Epithelial cell of prostate (primary cell): ENCODE measurements at regions not wholly inside any gene's neighbourhood (a gene's known extent, or its start where the extent isn't known, plus 50 kb on each side); places are given as distances from the start of the nearest gene placed in this dataset.
"Not testable (repeated sequence)": the region's sequence is repeated elsewhere in the genome, so short reads cannot be mapped to it uniquely, and the experiment has no call there.

ENCODE experiments used
- DNase-seq: peaks from one replicate; pipeline ENCODE4 v3.0.0-alpha.2; 2011; ENCODE audit warnings: low read depth, low spot score
- H3K27ac ChIP-seq: fragments of 450-650 bp; 2 replicates; pipeline ENCODE4 v1.5.1; 2017; ENCODE audit warnings: mild to moderate bottlenecking

GRCh38 chr2:182628916-182629315, 87.1 kb upstream of the DNAJC10 start:
- no peak overlapping the region for H3K27ac ChIP-seq
- no peak for DNase-seq

- H3K27ac ChIP-seq, result no peak overlapping the region
- no peak for DNase-seq
These were observed 85.8 kb upstream of the DNAJC10 start for GRCh38 chr2:182630207-182630606.

- no peak overlapping the region for H3K27ac ChIP-seq
- no peak for DNase-seq
These were observed 84.8 kb upstream of the DNAJC10 start for GRCh38 chr2:182631299-182631698.

- H3K27ac ChIP-seq, result no peak overlapping the region
- DNase-seq, result no peak
These were observed 81.7 kb upstream of the DNAJC10 start for GRCh38 chr2:182634386-182634785.

GRCh38 chr2:182636699-182637098, 79.4 kb upstream of the DNAJC10 start:
- no peak overlapping the region for H3K27ac ChIP-seq
- no peak for DNase-seq

- no peak overlapping the region for H3K27ac ChIP-seq
- DNase-seq, result no peak
These were observed 77.4 kb upstream of the DNAJC10 start for GRCh38 chr2:182638667-182639066.

GRCh38 chr2:182639971-182640370, 76.1 kb upstream of the DNAJC10 start:
- H3K27ac ChIP-seq, result no peak overlapping the region
- DNase-seq, result no peak

GRCh38 chr2:182642328-182642727, 73.7 kb upstream of the DNAJC10 start:
- DNase-seq, result no peak
- H3K27ac ChIP-seq, result no peak overlapping the region

GRCh38 chr2:182646763-182647498, 69.1 kb upstream of the DNAJC10 start:
- DNase-seq, result no peak
- H3K27ac ChIP-seq, result no peak overlapping the region

GRCh38 chr2:182647499-182647787, 68.6 kb upstream of the DNAJC10 start:
- no peak overlapping the region for H3K27ac ChIP-seq
- DNase-seq, result no peak

GRCh38 chr2:182649316-182649715, 66.7 kb upstream of the DNAJC10 start:
- DNase-seq, result no peak
- no peak overlapping the region for H3K27ac ChIP-seq

GRCh38 chr2:182650704-182651103, 65.4 kb upstream of the DNAJC10 start:
- DNase-seq, result no peak
- no peak overlapping the region for H3K27ac ChIP-seq

GRCh38 chr2:182652326-182652725, 63.7 kb upstream of the DNAJC10 start:
- no peak for DNase-seq
- H3K27ac ChIP-seq, result no peak overlapping the region

- H3K27ac ChIP-seq, result no peak overlapping the region
- DNase-seq, result no peak
These were observed 60.3 kb upstream of the DNAJC10 start for GRCh38 chr2:182655750-182656149.

- no peak overlapping the region for H3K27ac ChIP-seq
- DNase-seq, result no peak
These were observed 51.8 kb upstream of the DNAJC10 start for GRCh38 chr2:182664212-182664611.

GRCh38 chr2:182665500-182665899, 50.6 kb upstream of the DNAJC10 start:
- DNase-seq, H3K27ac ChIP-seq: not testable (repeated sequence)
